ENCODE measurements at regions not wholly inside any gene's neighbourhood (a gene's known extent, or its start where the extent isn't known, plus 50 kb on each side); places are given as distances from the start of the nearest gene placed in this dataset.
A peak's percentile ranks its signal among the peaks of the same experiment; 100 is the strongest.

- no peak for DNase-seq
Measured at GRCh38 chr7:81427461-81427860, 342.4 kb downstream of the HGF start.

- no peak for DNase-seq
Measured at GRCh38 chr7:81420526-81421226, 349.2 kb downstream of the HGF start.

GRCh38 chr7:81419731-81420130 lies 350.1 kb downstream of the HGF start:
- no peak for DNase-seq

GRCh38 chr7:81416659-81417058 lies 353.2 kb downstream of the HGF start:
- no peak for DNase-seq

- DNase-seq: no peak
Measured at GRCh38 chr7:81415181-81415580, 354.7 kb downstream of the HGF start.

- DNase-seq: no peak
Measured at GRCh38 chr7:81414411-81414810, 355.4 kb downstream of the HGF start.

GRCh38 chr7:81410471-81411117 lies 359.3 kb downstream of the HGF start:
- DNase-seq: no peak

- no peak for DNase-seq
Measured at GRCh38 chr7:81408728-81409127, 361.1 kb downstream of the HGF start.

- DNase-seq: no peak
Measured at GRCh38 chr7:81407094-81407493, 362.8 kb downstream of the HGF start.

GRCh38 chr7:81404669-81405068 lies 365.2 kb downstream of the HGF start:
- no peak for DNase-seq

GRCh38 chr7:81402227-81402626 lies 367.6 kb downstream of the HGF start:
- no peak for DNase-seq

- DNase-seq: no peak
Measured at GRCh38 chr7:81399471-81399870, 370.4 kb downstream of the HGF start.

GRCh38 chr7:81394029-81394428 lies 375.8 kb downstream of the HGF start:
- no peak for DNase-seq

- DNase-seq: no peak
Measured at GRCh38 chr7:81393018-81393417, 376.8 kb downstream of the HGF start.

- DNase-seq: no peak
Measured at GRCh38 chr7:81385370-81385769, 384.5 kb downstream of the HGF start.

- DNase-seq: no peak
Measured at GRCh38 chr7:81383846-81384245, 386.0 kb downstream of the HGF start.

GRCh38 chr7:81374641-81375040 lies 395.2 kb downstream of the HGF start:
- DNase-seq: peak; percentile 22

- DNase-seq: no peak
Measured at GRCh38 chr7:81370822-81371221, 399.0 kb downstream of the HGF start.

- DNase-seq: no peak
Measured at GRCh38 chr7:81367326-81367931, 402.4 kb downstream of the HGF start.

- DNase-seq: no peak
Measured at GRCh38 chr7:81366546-81366945, 403.3 kb downstream of the HGF start.

GRCh38 chr7:81361769-81362312 lies 408.0 kb downstream of the HGF start:
- no peak for DNase-seq

GRCh38 chr7:81355911-81356310 lies 413.9 kb downstream of the HGF start:
- DNase-seq: no peak

- no peak for DNase-seq
Measured at GRCh38 chr7:81349044-81349443, 420.8 kb downstream of the HGF start.

GRCh38 chr7:81339946-81340345 lies 421.1 kb upstream of the SEMA3C start:
- DNase-seq: no peak

All from NCI-H2171 (cell line).